ENCODE measurements at regions not wholly inside any gene's neighbourhood (a gene's known extent, or its start where the extent isn't known, plus 50 kb on each side); places are given as distances from the start of the nearest gene placed in this dataset.

DNA sequence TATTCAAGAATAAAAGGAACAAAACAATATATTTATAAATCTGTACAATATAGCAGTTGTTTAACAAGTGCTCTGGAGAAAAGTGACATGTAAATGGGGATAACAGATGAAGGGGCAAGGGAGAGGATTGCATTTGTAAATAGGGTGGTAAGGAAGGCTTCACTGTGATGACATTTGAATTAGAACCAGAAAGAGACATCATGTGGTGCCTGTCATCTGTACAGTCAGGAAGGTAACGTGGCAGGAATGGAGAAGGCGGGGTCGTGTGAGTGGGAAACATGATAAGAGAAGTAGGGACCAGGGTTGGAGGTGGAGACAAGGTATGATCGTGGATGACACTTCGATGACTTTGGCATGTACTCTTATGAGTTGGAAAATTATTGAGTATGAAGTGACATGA is 1393.6 kb upstream of the NXPH2 start:
- TF ChIP-seq, protein P1, sequence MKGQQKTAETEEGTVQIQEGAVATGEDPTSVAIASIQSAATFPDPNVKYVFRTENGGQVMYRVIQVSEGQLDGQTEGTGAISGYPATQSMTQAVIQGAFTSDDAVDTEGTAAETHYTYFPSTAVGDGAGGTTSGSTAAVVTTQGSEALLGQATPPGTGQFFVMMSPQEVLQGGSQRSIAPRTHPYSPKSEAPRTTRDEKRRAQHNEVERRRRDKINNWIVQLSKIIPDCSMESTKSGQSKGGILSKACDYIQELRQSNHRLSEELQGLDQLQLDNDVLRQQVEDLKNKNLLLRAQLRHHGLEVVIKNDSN (IDR thresholded peaks at IDR 0.05; ENCODE audit: borderline replicate concordance, low read depth): no peak
- Histone ChIP-seq H3K27ac (ENCODE audit: low read depth in 2 of 2, low read length in 1 of 2) (no peak overlapping the region), H3K4me3 (ENCODE audit: low read depth in 2 of 2, low read length in 1 of 2) (no peak overlapping the region), H3F3A (replicated peaks; ENCODE audit: insufficient read depth) (no peaks in the 10 kb centered on the region), H3K9me2 (no peaks in the 10 kb centered on the region), H3K4me1 (ENCODE audit: control insufficient read depth in 1 of 2, insufficient read depth in 2 of 2, low read depth in 1 of 2, low read length in 1 of 2) (no peaks in the 10 kb centered on the region), H3K27me3 (ENCODE audit: insufficient read depth) (no peaks in the 10 kb centered on the region), H3K4me2 (no peak overlapping the region), H2AFZ (ENCODE audit: low read depth) (no peak overlapping the region), H3K9me3 (no peaks in the 10 kb centered on the region), H3K36me3 (replicated peaks in 1 of 2; ENCODE audit: control insufficient read depth in 1 of 2, insufficient read depth in 2 of 2, low read length in 1 of 2) (no peaks in the 10 kb centered on the region), H3K9ac (no peak overlapping the region), H4K20me1 (ENCODE audit: insufficient read depth) (no peaks in the 10 kb centered on the region), H3K79me2 (ENCODE audit: insufficient read depth) (no peaks in the 10 kb centered on the region)
- CTCF ChIA-PET: no interaction called here
- DNase-seq: no peak
- POLR2A ChIA-PET: no interaction called here
- 52% methylated on average over 5 of the region's 5 CpGs for WGBS (ENCODE audit: low lambda C conversion rate)

DNA sequence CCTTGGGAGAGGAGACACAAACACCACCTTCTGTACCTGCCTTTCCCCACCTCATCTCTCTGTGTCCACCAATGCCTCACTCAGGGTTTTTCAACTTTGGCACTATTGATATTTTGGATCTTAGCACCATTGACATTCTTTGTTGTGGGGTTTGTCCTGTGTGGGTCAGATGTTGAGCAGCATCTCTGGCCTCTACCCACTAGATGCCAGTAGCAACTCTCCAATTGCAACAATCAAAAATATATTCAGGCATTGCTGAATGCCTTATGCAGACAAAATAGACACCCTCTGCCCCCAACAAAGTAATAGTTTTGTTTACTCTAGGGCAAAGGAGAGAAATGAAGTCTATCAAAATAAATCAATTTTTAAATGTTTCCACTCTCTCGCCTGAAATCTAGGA is 1384.3 kb upstream of the NXPH2 start:
- H3K9me2 ChIP-seq: no peaks in the 10 kb centered on the region
- H3K9ac ChIP-seq: no peak overlapping the region
- H3K4me3 ChIP-seq (ENCODE audit: low read depth in 2 of 2, low read length in 1 of 2): no peak overlapping the region
- POLR2A ChIA-PET: no interaction called here
- H2AFZ ChIP-seq (ENCODE audit: low read depth): no peak overlapping the region
- H3K36me3 ChIP-seq (replicated peaks in 1 of 2; ENCODE audit: control insufficient read depth in 1 of 2, insufficient read depth in 2 of 2, low read length in 1 of 2): no peaks in the 10 kb centered on the region
- H3K27ac ChIP-seq (ENCODE audit: low read depth in 2 of 2, low read length in 1 of 2): no peak overlapping the region
- H4K20me1 ChIP-seq (ENCODE audit: insufficient read depth): no peaks in the 10 kb centered on the region
- no peaks in the 10 kb centered on the region for H3F3A ChIP-seq (replicated peaks; ENCODE audit: insufficient read depth)
- CTCF ChIA-PET: no interaction called here
- no peaks in the 10 kb centered on the region for H3K27me3 ChIP-seq (ENCODE audit: insufficient read depth)
- H3K9me3 ChIP-seq: no peaks in the 10 kb centered on the region
- WGBS (ENCODE audit: low lambda C conversion rate): 50% methylated on average over 1 of the region's 1 CpG
- H3K4me2 ChIP-seq: no peak overlapping the region
- H3K79me2 ChIP-seq (ENCODE audit: insufficient read depth): no peaks in the 10 kb centered on the region
- TF ChIP-seq, protein P2, sequence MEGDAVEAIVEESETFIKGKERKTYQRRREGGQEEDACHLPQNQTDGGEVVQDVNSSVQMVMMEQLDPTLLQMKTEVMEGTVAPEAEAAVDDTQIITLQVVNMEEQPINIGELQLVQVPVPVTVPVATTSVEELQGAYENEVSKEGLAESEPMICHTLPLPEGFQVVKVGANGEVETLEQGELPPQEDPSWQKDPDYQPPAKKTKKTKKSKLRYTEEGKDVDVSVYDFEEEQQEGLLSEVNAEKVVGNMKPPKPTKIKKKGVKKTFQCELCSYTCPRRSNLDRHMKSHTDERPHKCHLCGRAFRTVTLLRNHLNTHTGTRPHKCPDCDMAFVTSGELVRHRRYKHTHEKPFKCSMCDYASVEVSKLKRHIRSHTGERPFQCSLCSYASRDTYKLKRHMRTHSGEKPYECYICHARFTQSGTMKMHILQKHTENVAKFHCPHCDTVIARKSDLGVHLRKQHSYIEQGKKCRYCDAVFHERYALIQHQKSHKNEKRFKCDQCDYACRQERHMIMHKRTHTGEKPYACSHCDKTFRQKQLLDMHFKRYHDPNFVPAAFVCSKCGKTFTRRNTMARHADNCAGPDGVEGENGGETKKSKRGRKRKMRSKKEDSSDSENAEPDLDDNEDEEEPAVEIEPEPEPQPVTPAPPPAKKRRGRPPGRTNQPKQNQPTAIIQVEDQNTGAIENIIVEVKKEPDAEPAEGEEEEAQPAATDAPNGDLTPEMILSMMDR (IDR thresholded peaks at IDR 0.05): peak; percentile 18; the same call in 1 of the 2 replicates
- TF ChIP-seq, protein P3, sequence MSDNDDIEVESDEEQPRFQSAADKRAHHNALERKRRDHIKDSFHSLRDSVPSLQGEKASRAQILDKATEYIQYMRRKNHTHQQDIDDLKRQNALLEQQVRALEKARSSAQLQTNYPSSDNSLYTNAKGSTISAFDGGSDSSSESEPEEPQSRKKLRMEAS (IDR thresholded peaks at IDR 0.05; ENCODE audit: low read depth): no peak
- TF ChIP-seq RAD21 (IDR thresholded peaks at IDR 0.05; ENCODE audit: low read length): peak; percentile 39
- no peak for TF ChIP-seq SIN3A (IDR thresholded peaks at IDR 0.05; ENCODE audit: borderline replicate concordance, low read depth, low read length)
- no peak for DNase-seq
- H3K4me1 ChIP-seq (ENCODE audit: control insufficient read depth in 1 of 2, insufficient read depth in 2 of 2, low read depth in 1 of 2, low read length in 1 of 2): no peaks in the 10 kb centered on the region

DNA sequence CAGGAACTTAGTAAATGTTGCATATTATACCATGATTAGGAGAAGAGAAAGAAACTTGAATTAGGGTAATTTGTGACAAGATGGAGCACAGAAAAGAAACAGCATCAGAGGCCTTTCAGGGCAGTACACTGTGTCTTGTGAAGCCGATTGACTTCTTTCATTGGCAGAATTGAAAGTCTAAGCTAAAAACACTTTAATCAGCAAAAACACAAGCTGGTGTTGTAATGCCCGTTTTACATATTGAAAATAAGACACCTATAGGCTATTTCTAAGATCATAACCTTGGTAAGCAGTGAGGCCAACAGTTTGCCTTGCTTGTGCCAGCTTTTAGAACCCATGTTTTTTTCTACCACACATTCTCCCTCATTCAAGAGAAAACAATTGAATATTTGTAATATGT is 1378.1 kb upstream of the NXPH2 start:
- Histone ChIP-seq H3K4me2 (no peak overlapping the region), H3K4me1 (ENCODE audit: control insufficient read depth in 1 of 2, insufficient read depth in 2 of 2, low read depth in 1 of 2, low read length in 1 of 2) (no peaks in the 10 kb centered on the region), H3K9me3 (no peaks in the 10 kb centered on the region), H4K20me1 (ENCODE audit: insufficient read depth) (no peaks in the 10 kb centered on the region), H3K79me2 (ENCODE audit: insufficient read depth) (no peaks in the 10 kb centered on the region), H3K9ac (no peak overlapping the region), H3K4me3 (ENCODE audit: low read depth in 2 of 2, low read length in 1 of 2) (no peak overlapping the region), H3K27me3 (ENCODE audit: insufficient read depth) (no peaks in the 10 kb centered on the region), H2AFZ (ENCODE audit: low read depth) (no peak overlapping the region), H3K9me2 (no peaks in the 10 kb centered on the region), H3F3A (replicated peaks; ENCODE audit: insufficient read depth) (no peaks in the 10 kb centered on the region), H3K36me3 (replicated peaks in 1 of 2; ENCODE audit: control insufficient read depth in 1 of 2, insufficient read depth in 2 of 2, low read length in 1 of 2) (no peaks in the 10 kb centered on the region), H3K27ac (ENCODE audit: low read depth in 2 of 2, low read length in 1 of 2) (no peak overlapping the region)
- DNase-seq: no peak
- ChIA-PET POLR2A (no interaction called here), CTCF (no interaction called here)
- WGBS (ENCODE audit: low lambda C conversion rate): 25% methylated on average over 2 of the region's 2 CpGs
- TF ChIP-seq FOSL2 (IDR thresholded peaks at IDR 0.05; ENCODE audit: borderline replicate concordance, low read depth) (no peak), YY1 (IDR thresholded peaks at IDR 0.05; ENCODE audit: low read depth) (no peak), RFX5 (IDR thresholded peaks at IDR 0.05; ENCODE audit: low read length) (no peak), ELF1 (IDR thresholded peaks at IDR 0.05) (no peak), GATA2 (CRISPR knock-in tag; IDR thresholded peaks at IDR 0.05) (no peak), MEF2A (IDR thresholded peaks at IDR 0.05; ENCODE audit: borderline replicate concordance, low read depth) (no peak), CHD2 (IDR thresholded peaks at IDR 0.05; ENCODE audit: low read length, partially characterized antibody) (no peak), NFIC (IDR thresholded peaks at IDR 0.05; ENCODE audit: borderline replicate concordance) (no peak), TCF12 (IDR thresholded peaks at IDR 0.05) (no peak)
- TF ChIP-seq, protein P4, sequence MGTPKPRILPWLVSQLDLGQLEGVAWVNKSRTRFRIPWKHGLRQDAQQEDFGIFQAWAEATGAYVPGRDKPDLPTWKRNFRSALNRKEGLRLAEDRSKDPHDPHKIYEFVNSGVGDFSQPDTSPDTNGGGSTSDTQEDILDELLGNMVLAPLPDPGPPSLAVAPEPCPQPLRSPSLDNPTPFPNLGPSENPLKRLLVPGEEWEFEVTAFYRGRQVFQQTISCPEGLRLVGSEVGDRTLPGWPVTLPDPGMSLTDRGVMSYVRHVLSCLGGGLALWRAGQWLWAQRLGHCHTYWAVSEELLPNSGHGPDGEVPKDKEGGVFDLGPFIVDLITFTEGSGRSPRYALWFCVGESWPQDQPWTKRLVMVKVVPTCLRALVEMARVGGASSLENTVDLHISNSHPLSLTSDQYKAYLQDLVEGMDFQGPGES (IDR thresholded peaks at IDR 0.05; ENCODE audit: low read depth, low read length): no peak
- TF ChIP-seq, protein P3 (IDR thresholded peaks at IDR 0.05; ENCODE audit: low read depth): no peak
- TF ChIP-seq, protein P5, sequence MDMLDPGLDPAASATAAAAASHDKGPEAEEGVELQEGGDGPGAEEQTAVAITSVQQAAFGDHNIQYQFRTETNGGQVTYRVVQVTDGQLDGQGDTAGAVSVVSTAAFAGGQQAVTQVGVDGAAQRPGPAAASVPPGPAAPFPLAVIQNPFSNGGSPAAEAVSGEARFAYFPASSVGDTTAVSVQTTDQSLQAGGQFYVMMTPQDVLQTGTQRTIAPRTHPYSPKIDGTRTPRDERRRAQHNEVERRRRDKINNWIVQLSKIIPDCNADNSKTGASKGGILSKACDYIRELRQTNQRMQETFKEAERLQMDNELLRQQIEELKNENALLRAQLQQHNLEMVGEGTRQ (IDR thresholded peaks at IDR 0.05; ENCODE audit: borderline replicate concordance, low read depth, low read length): no peak

All from SK-N-SH (cell line).